Left hindlimb (tissue), 1 donor: ENCODE measurements at regions not wholly inside any gene's neighbourhood (a gene's known extent, or its start where the extent isn't known, plus 50 kb on each side); places are given as distances from the start of the nearest gene placed in this dataset.
"Not testable (repeated sequence)": the region's sequence is repeated elsewhere in the genome, so short reads cannot be mapped to it uniquely, and the experiment has no call there.

Source experiments
- DNase-seq: peaks from one replicate; pipeline ENCODE4 v3.0.0-alpha.2; 2018

DNA sequence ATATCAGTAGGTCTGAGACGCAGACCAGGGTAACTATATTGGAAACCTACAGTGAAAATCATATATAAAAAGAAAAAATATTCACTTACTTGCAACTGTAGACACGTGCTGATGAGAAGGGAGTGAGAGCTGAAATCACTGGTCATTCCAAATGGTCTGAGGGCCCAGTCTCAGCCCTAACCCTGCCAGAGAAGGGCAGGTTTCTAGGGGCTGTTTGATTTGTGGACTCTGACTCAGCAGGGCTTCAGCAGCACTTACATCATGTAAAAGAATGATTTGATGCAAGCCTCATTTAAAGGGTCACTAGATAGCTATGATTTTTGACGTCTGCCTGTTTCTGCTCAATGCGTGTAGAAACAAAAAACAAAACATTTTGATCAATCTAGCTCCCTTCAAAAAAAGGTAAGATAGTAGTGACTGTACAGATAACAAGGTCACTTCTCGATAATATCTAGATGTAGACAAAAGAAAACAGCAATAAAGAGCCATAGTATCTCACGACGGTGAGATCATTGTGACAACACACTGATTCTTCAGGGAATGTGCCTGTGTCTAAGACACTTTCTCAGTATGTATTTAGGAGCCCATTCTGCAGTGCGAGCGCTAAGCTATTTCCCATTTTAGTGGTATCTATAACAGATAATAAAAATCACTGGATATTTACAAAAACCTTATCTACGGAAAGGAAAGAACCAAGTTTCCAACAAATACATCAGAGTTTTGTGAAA is 307.2 kb downstream of the HIVEP2 start:
- no peak for DNase-seq

DNA sequence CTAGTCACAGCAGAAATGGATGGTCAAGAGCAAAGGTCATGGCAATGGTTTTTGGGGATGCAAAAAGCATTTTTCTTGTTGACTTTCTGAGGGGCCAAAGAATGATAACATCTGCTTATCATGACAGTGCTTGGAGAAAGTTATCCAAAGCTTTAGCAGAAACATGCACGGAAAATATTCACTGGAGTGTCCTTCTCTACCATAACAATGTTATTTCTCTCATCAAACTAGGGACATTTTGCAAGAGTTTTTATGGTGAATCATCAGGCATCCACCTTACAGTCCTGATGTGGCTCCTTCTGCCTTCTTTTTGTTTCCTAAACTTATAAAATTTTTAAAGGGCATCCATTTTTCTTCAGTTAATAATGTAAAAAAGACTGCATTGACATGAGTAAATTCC is 302.3 kb downstream of the HIVEP2 start:
- DNase-seq, result no peak

GRCh38 chr6:142644866-142645265 is 300.1 kb downstream of the HIVEP2 start:
- no peak for DNase-seq

GRCh38 chr6:142645663-142646062 is 299.3 kb downstream of the HIVEP2 start:
- no peak for DNase-seq

DNA sequence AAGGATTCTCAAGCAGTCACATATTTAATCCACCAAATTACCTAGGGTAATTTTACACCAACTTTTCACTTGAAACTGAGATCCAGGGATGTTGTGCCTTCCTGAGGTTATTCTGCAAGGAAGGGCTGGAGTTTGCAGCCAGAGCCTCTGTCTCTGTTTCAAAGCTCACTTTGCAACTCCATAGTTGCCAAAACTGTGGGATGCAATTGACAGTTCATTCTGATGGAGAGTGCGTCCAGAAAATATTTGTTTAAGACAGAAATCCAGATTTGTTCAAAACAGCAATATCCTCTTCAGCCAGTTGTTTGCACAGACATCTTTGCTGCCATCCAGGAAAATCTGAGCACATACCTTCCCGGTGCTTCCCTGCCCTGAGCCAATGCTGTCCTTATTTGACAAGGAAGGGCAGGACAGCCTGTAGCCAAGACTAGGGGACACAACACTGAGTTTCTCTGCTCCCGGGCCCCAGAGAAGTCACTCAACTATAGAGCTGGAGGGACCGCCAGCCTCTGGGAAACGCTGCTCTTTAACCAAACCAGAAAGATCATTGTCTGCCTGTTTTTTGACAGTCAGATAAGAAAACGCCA is 297.4 kb downstream of the HIVEP2 start:
- DNase-seq, result no peak

- no peak for DNase-seq
These were observed 296.9 kb downstream of the HIVEP2 start for GRCh38 chr6:142648036-142648451.

DNA sequence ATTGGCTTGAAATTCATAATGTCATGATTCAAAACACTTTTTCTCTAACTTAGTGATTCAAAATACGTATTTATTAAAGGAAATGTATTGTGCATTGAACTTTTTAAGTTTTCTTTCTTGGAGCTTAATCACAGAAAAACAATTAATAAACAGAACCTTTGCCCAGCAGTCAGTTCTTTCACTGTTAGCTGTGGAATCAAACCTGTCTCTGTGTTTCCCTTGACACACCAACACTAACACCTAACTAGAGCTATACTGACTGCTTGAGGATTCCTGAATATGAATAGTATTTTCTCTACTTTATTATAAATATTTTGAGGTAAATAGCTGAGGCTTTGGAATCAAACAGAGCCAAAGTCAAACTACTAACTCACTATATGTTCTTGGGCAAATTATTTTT is 296.4 kb downstream of the HIVEP2 start:
- no peak for DNase-seq

GRCh38 chr6:142649438-142650234 is 295.3 kb downstream of the HIVEP2 start:
- not testable (repeated sequence) for DNase-seq

- no peak for DNase-seq
These were observed 293.6 kb downstream of the HIVEP2 start for GRCh38 chr6:142651384-142651783.

GRCh38 chr6:142653710-142654420 is 291.1 kb downstream of the HIVEP2 start:
- no peak for DNase-seq

- DNase-seq, result no peak
These were observed 285.3 kb downstream of the HIVEP2 start for GRCh38 chr6:142659661-142660060.

DNA sequence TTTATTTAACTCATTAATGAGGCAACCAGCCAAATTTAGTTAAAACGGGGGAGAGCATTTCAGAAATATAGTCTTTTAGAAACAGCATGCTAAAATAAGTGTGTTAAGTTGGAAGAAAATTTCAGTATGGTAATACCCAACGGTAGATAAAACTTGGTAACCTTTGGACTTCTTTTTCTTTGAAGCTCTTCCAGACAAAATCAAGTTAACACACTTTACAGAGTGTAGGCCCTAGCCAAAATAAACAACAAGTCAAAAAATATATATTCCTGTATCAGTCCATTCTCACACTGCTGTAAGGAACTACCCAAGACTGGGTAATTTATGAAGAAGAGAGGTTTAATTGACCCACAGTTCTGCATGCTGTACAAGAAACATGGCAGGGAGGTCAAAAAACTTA is 279.6 kb downstream of the HIVEP2 start:
- no peak for DNase-seq

- no peak for DNase-seq
These were observed 278.3 kb downstream of the HIVEP2 start for GRCh38 chr6:142666599-142667185.

DNA sequence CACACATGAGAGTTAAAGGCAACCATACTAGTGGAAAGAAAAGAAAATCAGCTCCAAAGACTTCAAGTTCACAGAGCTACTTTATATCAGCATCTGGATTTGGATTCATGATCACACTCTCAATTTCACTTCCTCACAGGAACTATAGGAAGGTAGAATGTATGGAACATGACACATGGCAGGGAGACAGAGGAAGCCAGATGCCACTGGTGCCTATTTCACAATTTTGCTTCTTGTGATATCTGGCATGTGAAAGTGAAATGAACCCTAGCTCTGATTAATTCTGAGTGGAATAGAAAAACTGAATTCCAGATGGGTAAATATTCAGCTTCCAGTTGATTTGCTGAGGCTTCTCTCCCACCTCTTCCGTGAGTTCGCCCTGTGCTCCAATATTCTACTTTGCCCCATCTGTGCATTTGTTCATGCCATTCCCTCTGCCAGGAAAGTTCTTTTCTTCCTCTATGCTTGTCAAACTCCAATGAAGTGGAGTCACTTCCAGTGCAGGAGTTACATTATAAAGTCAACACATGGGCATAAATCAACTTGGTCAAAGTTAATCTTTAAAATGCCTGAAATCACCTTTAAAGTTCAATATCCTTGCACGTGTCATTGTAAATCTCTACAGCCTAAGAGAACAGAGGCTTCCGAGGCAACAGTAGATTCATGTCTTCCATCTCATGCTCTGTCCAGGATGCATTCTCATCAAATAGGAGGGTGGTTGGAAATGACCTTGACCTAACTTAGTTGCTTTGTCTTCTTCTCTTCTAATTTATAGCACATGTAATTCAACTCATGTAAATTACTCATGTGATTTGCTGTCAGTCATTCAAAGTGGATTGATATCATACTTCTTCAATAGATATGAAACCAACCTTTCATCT is 275.3 kb downstream of the HIVEP2 start:
- no peak for DNase-seq

DNA sequence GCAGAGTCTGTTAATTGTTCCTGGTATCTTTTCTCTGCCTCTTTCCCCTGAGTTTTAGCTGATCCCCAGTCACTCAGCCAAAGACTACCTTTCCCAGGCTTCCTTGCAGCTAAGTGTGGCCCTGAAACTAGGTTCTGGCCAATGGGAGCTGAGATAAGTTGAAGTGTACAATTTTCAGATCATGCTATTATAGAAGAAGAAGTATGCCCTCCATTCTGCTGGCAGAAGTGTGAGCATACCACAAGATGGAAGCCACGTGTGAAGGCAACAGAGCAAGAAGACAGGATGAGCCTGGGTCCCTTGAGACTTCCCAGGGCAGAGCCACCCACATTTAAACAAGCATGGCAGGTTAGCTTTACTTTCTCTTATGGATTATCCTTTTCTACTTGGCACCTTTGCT is 273.2 kb downstream of the HIVEP2 start:
- DNase-seq, result no peak

DNA sequence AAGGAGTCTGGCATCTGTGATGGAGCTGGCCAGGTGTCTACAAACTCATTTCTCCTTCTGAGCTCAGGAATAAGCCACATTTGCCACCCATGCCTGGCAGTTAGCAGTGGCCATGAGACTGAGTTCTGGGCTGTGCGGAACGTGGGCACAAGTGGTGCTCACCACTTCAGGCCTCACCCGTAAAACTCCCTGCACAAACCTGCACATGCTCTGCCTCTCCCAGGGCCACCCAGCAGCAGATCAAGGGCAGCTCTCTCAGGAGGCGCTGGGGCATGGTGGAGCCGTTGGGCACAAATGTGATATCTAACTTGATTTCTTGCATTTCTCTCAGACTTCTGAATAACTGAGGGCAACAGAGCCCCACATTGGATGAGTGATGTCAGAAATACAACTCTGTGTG is 269.5 kb downstream of the HIVEP2 start:
- DNase-seq, result no peak

DNA sequence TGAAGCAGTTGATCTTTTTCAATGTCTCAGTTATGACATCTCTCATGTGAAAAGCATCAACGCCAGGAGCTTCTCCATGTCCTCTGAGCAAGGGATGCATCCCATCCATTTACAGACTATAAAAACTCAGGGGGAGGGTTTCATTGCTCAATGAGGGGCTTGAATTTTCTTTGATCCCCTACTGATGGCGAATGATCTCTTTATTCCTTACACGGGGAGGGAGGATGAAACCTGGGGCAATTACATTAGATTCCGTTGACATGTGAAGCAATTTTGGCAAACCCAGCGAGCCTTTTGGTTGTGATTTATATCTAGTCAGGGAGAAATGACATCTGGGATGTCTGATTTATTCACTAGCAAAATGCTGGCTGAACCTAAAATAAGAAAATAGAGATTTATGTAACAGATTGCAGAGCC is 268.9 kb downstream of the HIVEP2 start:
- no peak for DNase-seq

DNA sequence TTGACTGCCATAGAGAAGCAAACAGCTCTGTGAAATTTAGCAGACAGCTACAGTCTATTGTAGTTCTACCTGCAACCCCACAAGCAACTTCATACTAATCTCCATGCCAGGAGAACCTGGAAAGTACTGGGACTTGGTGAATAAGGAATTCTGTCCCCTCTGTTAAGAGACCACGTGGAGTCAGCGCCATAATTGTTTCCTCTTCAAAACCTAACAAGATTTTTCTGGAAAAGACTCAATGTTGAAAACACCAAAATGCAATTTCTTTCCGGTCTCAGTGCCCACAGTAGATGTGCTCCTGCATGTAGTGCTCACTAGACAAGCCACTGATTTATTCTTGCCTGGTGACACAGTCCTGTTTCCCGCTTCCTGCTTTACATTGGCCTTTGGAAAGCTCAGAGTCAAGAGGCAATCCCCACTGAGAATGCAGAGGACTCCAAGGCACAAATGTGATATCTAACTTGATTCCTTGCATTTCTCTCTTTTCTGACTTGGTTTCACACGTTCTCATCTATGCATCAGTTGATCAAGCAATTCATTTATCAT is 268.3 kb downstream of the HIVEP2 start:
- no peak for DNase-seq

- DNase-seq, result peak; percentile 66
These were observed 264.9 kb downstream of the HIVEP2 start for GRCh38 chr6:142679907-142680700.

GRCh38 chr6:142681099-142681498 is 263.9 kb downstream of the HIVEP2 start:
- no peak for DNase-seq

DNA sequence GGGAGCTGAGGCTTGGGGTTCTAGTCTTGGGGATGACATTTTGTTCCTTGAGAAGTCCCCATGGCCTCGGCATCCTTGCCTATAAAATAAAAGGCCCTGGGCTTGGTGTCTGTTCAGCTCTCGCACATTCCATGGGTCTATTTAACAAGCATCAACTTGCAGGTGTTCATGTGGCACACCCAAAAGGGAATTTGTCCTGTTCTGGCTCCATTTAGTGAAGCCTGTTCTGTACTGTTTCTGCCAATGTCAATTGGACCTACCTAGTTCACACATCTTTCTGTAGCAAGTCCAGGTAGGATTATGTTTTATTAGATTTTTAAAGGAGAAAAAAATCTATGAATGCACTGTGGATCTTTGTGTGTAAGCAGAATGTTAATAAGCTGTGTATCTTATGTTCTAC is 262.0 kb downstream of the HIVEP2 start:
- DNase-seq, result no peak
